MG63 (cell line): ENCODE measurements at regions not wholly inside any gene's neighbourhood (a gene's known extent, or its start where the extent isn't known, plus 50 kb on each side); places are given as distances from the start of the nearest gene placed in this dataset.

Source experiments
- DNase-seq: peaks from one replicate; pipeline ENCODE4 v3.0.0-alpha.2; 2020
- H3K27me3 ChIP-seq: fragments of 250-450 bp; sonication (Bioruptor Pico); 2 replicates; pipeline ENCODE4 v1.5.1; 2020; ENCODE audit warnings: mild to moderate bottlenecking, moderate library complexity
- H3K36me3 ChIP-seq: fragments of 250-450 bp; sonication (Bioruptor Pico); 2 replicates; pipeline ENCODE4 v1.5.1; 2020; ENCODE audit warnings: mild to moderate bottlenecking, moderate library complexity
- H3K4me3 ChIP-seq: fragments of 250-450 bp; sonication (Bioruptor Pico); 2 replicates; pipeline ENCODE4 v1.5.1; 2020; ENCODE audit warnings: mild to moderate bottlenecking, moderate library complexity
- H3K9me3 ChIP-seq: fragments of 250-450 bp; sonication (Bioruptor Pico); 2 replicates; pipeline ENCODE4 v1.5.1; 2020; ENCODE audit warnings: mild to moderate bottlenecking, moderate library complexity

DNA sequence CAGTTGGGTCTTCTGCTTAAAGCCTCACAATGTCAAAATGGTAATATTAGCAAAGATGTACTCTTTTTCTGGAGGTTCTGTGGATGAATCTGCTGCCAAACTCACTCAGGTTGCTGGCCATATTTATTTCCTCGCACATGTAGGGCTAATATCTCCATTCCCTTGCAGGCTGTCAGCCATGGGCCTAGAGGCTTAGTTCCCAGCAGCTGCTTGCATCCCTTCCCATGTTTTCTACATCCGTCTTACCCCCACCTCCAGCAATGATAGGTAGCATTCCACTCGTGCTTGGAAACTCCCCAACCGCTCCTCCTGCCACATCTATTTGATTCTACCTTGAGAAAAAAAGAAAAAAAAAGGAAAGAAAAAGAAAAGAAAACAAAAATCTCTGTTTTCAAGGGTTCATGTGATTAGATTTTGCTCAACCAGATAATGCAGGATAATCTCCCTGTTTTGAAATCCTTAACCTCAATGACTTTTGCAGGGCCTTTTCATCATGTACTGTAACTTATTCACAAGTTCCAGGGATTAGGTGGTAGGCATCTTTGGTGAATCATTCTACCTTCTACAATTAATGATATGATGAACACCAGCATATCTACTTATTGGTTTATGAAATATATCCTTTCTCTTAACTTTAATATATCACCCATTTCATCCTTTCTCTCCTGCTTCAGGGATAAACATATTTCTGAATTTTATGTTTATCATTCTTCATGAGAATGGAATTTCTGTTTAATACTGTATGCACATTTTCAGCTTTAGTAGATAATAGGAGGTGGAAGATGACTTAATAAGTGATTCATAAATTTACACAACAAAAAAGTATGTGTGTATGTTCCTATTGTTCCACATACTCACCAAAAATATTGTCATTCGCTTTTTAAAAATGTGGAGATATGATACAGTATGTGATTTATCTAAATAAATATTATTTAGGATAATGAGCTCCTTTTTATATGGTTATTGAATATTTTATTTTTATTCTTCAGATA lies 931.9 kb downstream of the SLITRK5 start:
- Histone ChIP-seq H3K27me3 (no peaks in the 10 kb centered on the region), H3K36me3 (no peaks in the 10 kb centered on the region), H3K4me3 (no peak overlapping the region), H3K9me3 (no peaks in the 10 kb centered on the region)
- no peak for DNase-seq

GRCh38 chr13:88617176-88617575 lies 946.0 kb downstream of the SLITRK5 start:
- H3K27me3 ChIP-seq: no peaks in the 10 kb centered on the region
- no peak overlapping the region for H3K4me3 ChIP-seq
- DNase-seq: no peak

DNA sequence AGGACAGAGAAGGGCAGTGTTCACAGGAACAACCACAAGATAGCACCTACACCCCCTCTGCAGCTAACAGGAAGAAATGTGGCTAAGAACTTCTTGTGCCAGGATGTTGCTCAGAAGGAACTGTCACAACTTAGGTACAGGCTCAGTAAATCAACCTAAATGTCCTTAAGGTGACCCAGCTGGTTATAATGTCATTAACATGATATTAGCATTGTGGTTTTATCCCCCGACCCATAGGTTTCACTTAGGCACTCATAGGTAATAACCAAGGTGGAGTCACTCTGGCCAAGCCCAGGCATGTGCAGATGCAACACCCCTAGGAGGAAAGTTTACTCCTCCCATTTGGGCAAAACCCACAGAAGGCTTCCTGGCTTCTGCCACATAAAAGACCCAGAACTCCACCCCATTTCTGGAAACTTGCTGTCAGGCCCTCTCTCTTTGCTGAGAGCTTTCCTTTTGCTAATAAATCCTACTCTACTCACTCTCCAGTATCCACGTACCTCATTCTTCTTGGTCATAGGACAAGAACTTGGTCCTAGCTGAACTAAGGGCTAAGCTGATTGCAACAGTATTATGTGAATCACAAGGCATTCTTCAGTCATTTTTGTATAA lies 951.3 kb downstream of the SLITRK5 start:
- Histone ChIP-seq H3K9me3 (no peaks in the 10 kb centered on the region), H3K27me3 (no peaks in the 10 kb centered on the region), H3K36me3 (no peaks in the 10 kb centered on the region), H3K4me3 (no peak overlapping the region)
- no peak for DNase-seq

More at GRCh38 chr13:88617176-88617575, 946.0 kb downstream of the SLITRK5 start:
- Histone ChIP-seq H3K36me3 (no peaks in the 10 kb centered on the region), H3K9me3 (no peaks in the 10 kb centered on the region)

DNA sequence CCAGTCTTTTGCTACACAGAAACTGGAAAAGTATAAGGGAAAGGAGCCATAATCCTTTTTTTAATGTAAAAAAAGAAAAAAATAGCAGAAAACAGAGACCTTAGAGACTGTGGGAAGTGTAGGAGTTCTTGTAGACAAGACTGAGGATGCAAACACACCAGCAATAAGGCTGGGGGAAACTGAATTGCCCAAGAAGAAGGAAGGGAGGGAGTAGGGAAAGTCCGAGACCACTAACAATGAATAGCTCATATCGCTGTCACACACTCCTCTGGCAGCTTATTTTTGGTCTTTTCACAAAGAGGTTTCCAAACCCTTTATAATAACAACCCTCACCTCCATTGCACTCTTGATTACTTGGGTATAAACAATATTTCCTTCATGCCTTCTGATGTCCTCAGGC lies 952.0 kb downstream of the SLITRK5 start:
- no peaks in the 10 kb centered on the region for H3K27me3 ChIP-seq
- H3K36me3 ChIP-seq: no peaks in the 10 kb centered on the region
- no peaks in the 10 kb centered on the region for H3K9me3 ChIP-seq
- DNase-seq: no peak
- H3K4me3 ChIP-seq: no peak overlapping the region

DNA sequence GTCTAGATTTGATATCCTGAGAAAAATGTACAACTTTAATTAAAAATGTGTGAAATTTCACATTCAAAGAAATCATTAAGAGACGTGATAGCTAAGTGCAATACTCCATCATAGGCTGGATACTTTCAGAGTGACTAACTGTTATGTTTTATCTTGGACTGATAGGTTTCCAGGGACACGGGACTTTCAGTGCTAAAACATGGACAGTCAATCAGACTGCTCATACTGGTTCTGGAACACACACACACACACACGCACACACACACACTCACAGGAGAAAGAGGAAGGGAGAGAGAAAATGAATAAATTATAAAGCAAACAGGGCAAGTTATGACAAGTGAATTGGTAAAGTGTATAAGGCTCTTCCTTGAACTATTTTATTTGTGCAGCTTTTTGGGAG lies 955.9 kb downstream of the SLITRK5 start:
- no peaks in the 10 kb centered on the region for H3K36me3 ChIP-seq
- no peaks in the 10 kb centered on the region for H3K9me3 ChIP-seq
- no peak overlapping the region for H3K4me3 ChIP-seq
- H3K27me3 ChIP-seq: no peaks in the 10 kb centered on the region
- no peak for DNase-seq

- Histone ChIP-seq H3K9me3 (no peaks in the 10 kb centered on the region), H3K4me3 (no peak overlapping the region), H3K27me3 (no peaks in the 10 kb centered on the region), H3K36me3 (no peaks in the 10 kb centered on the region)
- no peak for DNase-seq
Observed at GRCh38 chr13:88628882-88629281, 957.7 kb downstream of the SLITRK5 start.

DNA sequence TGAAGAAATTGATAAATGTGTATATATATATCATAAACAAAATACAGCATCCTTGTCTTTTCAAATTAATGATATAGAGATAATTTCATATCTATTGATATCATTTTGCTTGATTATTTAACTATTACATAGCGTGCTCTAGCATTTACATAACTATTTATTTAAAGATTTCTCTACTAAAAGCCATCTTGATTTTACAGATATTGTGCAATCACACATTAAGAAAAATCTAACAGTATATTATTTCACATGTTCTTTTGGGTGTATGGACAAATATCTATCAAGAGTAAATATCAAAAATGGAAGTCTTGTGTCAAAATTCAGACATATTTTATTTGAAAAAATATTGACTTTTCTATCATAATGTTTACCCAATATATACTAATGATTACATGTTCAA lies 966.8 kb downstream of the SLITRK5 start:
- Histone ChIP-seq H3K27me3 (no peaks in the 10 kb centered on the region), H3K36me3 (no peaks in the 10 kb centered on the region), H3K9me3 (no peaks in the 10 kb centered on the region), H3K4me3 (no peak overlapping the region)
- DNase-seq: no peak

DNA sequence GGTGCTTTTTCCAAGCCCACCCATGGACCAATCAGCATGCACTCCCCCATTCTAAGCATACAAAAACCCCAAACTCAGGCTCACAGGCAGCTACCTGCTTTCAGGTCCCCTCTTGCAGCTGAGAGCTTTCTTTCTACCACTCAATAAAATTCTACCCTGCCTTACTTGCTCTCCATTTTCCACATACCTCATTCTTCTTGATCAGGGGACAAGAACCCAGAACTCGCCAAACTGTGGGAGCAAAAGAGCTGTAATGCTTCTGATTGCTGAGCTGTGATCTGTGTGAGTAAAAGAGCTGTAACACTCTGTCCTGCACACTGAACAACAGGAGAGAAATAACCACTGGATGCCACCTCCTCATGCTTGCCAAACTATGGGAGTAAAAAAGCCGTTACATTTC lies 972.1 kb downstream of the SLITRK5 start:
- DNase-seq: no peak
- Histone ChIP-seq H3K36me3 (no peaks in the 10 kb centered on the region), H3K4me3 (no peak overlapping the region), H3K9me3 (no peaks in the 10 kb centered on the region), H3K27me3 (no peaks in the 10 kb centered on the region)

DNA sequence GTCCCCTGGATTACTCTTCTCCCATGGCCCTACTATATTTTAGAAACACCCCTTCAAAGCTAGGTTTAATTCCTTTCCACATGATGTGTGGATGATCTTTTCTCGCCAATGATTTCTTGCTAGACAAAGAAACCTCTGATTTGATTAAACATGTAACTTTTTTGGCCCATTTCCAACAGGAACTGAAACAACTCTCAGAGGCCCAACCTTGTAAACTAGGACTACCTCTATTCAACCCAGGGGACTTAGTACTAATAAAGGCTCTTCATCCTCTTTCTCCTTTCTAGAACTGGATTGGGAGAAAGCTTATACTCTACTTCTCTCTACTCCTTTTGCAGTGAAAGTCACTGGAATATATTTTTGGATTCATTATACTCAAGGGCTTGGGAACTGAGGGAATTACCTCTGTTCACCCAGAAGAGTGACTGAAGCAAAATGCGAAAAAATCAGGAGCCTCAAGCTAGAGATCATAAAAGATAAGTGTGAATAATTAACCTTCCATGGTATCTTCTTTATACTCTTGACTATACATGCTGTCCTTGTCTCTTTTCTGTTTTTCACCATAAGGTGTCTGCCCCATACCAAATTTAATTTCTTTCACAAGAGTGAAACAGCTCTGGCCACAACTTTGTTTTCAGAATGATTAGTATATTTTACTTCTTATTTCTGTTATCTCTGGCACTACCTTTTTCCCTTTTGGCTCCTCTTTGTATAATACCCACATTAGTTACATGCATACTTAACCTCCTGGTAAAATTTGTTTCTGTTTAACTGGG lies 977.6 kb downstream of the SLITRK5 start:
- Histone ChIP-seq H3K4me3 (no peak overlapping the region), H3K36me3 (no peaks in the 10 kb centered on the region), H3K9me3 (no peaks in the 10 kb centered on the region), H3K27me3 (no peaks in the 10 kb centered on the region)
- DNase-seq: no peak

DNA sequence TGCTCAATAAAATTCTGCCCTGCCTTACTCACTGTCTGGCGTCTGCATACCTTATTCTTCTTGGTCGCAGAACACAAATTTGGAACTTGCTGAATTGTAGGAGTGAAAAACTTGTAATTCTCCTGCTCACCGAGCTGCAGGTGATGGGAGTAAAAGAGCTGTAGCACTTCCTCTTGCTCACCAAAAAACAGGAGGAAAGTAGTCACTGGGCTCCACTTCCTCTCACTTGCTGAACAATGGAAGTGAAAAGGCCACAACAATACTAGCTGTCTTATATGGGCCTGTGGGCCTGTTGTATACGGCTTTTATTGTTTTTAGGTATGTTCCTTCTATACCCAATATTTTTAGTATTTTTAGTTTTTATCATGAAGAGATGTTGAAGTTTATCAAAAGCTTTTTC lies 978.7 kb downstream of the SLITRK5 start:
- Histone ChIP-seq H3K27me3 (no peaks in the 10 kb centered on the region), H3K36me3 (no peaks in the 10 kb centered on the region), H3K4me3 (no peak overlapping the region), H3K9me3 (no peaks in the 10 kb centered on the region)
- no peak for DNase-seq

- Histone ChIP-seq H3K4me3 (no peak overlapping the region), H3K9me3 (no peaks in the 10 kb centered on the region), H3K36me3 (no peaks in the 10 kb centered on the region), H3K27me3 (no peaks in the 10 kb centered on the region)
- DNase-seq: no peak
Observed at GRCh38 chr13:88651531-88651930, 980.4 kb downstream of the SLITRK5 start.

GRCh38 chr13:88656751-88657150 lies 985.6 kb downstream of the SLITRK5 start:
- Histone ChIP-seq H3K9me3 (no peaks in the 10 kb centered on the region; the same call in 1 of the 2 replicates), H3K27me3 (no peaks in the 10 kb centered on the region), H3K36me3 (no peaks in the 10 kb centered on the region), H3K4me3 (no peak overlapping the region)
- DNase-seq: no peak

DNA sequence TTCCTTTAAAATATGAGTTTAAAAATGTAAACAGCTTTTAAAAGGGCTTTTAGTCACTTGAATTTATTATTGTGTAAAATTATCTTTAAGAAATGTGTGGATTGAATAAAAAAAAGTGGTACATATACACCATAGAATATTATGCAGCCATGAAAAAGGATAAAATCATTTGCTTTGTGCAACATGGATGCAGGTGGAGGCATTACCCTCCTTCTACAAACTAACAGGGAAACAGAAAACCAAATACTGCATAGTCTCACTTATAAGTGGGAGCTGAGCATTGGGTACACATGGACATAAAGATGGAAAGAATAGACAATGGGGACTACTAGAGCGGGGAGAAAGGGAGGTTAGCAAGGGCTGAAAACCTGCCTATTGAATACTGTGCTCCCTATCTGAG lies 999.3 kb downstream of the SLITRK5 start:
- DNase-seq: no peak

GRCh38 chr13:88674841-88675240 lies 1003.7 kb downstream of the SLITRK5 start:
- H3K36me3 ChIP-seq: no peaks in the 10 kb centered on the region
- DNase-seq: no peak
- no peaks in the 10 kb centered on the region for H3K9me3 ChIP-seq
- no peaks in the 10 kb centered on the region for H3K27me3 ChIP-seq
- no peak overlapping the region for H3K4me3 ChIP-seq

More for the DNA sequence above, 999.3 kb downstream of the SLITRK5 start:
- no peaks in the 10 kb centered on the region for H3K27me3 ChIP-seq
- H3K36me3 ChIP-seq: no peaks in the 10 kb centered on the region
- H3K9me3 ChIP-seq: no peaks in the 10 kb centered on the region
- H3K4me3 ChIP-seq: no peak overlapping the region

GRCh38 chr13:88675347-88675996 lies 1004.3 kb downstream of the SLITRK5 start:
- Histone ChIP-seq H3K27me3 (no peaks in the 10 kb centered on the region), H3K4me3 (no peak overlapping the region), H3K36me3 (no peaks in the 10 kb centered on the region), H3K9me3 (no peaks in the 10 kb centered on the region)
- no peak for DNase-seq

- Histone ChIP-seq H3K4me3 (no peak overlapping the region), H3K36me3 (no peaks in the 10 kb centered on the region), H3K27me3 (no peaks in the 10 kb centered on the region), H3K9me3 (no peaks in the 10 kb centered on the region)
- no peak for DNase-seq
Observed at GRCh38 chr13:88676016-88676415, 1004.8 kb downstream of the SLITRK5 start.

GRCh38 chr13:88685459-88685858 lies 1014.3 kb downstream of the SLITRK5 start:
- Histone ChIP-seq H3K4me3 (no peak overlapping the region), H3K9me3 (no peaks in the 10 kb centered on the region), H3K36me3 (no peaks in the 10 kb centered on the region), H3K27me3 (no peaks in the 10 kb centered on the region)
- DNase-seq: no peak
